Neural progenitor cell (in vitro differentiated cells): ENCODE measurements at regions not wholly inside any gene's neighbourhood (a gene's known extent, or its start where the extent isn't known, plus 50 kb on each side); places are given as distances from the start of the nearest gene placed in this dataset.

Source experiments
- DNase-seq: peaks from one replicate; pipeline ENCODE4 v3.0.0-alpha.2; 2016; ENCODE audit warnings: low spot score
- H2AFZ ChIP-seq: fragments of 200-600 bp; sonication (generic); replicated peaks from 2 replicates; pipeline ENCODE4 v1.6.1; 2016; ENCODE audit warnings: antibody characterized with exemption
- H3F3A ChIP-seq: fragments of 200-600 bp; sonication (generic); 2 replicates; pipeline ENCODE4 v1.6.1; 2016; ENCODE audit warnings: antibody characterized with exemption, low read depth
- H3K27ac ChIP-seq: fragments of 200-600 bp; sonication (generic); 2 replicates; pipeline ENCODE4 v1.5.1; 2016; ENCODE audit warnings: mild to moderate bottlenecking
- H3K27me3 ChIP-seq: fragments of 200-600 bp; sonication (generic); 2 replicates; pipeline ENCODE4 v1.6.1; 2016; ENCODE audit warnings: mild to moderate bottlenecking, moderate library complexity
- H3K36me3 ChIP-seq: fragments of 200-600 bp; sonication (generic); 2 replicates; pipeline ENCODE4 v1.5.1; 2016
- H3K4me1 ChIP-seq: fragments of 200-600 bp; sonication (generic); 2 replicates; pipeline ENCODE4 v1.6.1; 2016; ENCODE audit warnings: mixed run types
- H3K4me2 ChIP-seq: fragments of 200-600 bp; sonication (generic); 2 replicates; pipeline ENCODE4 v1.6.1; 2016
- H3K4me3 ChIP-seq: fragments of 200-600 bp; sonication (generic); 2 replicates; pipeline ENCODE4 v1.5.1; 2016
- H3K79me2 ChIP-seq: fragments of 200-600 bp; sonication (generic); 2 replicates; pipeline ENCODE4 v1.6.1; 2016; ENCODE audit warnings: low read depth
- H3K9ac ChIP-seq: fragments of 200-600 bp; sonication (generic); 2 replicates; pipeline ENCODE4 v1.6.1; 2016
- H3K9me3 ChIP-seq: fragments of 200-600 bp; sonication (generic); 2 replicates; pipeline ENCODE4 v1.5.1; 2016; ENCODE audit warnings: low read depth
- H4K20me1 ChIP-seq: fragments of 200-600 bp; sonication (generic); 2 replicates; pipeline ENCODE4 v1.6.1; 2016; ENCODE audit warnings: low read depth
- H3K27ac Mint-ChIP-seq: 3 replicates; pipeline ENCODE4 v1.8.0; 2021; ENCODE audit warnings: mixed read lengths
- H3K27me3 Mint-ChIP-seq: 2 replicates; pipeline ENCODE4 v1.8.0; 2022; ENCODE audit warnings: low read depth, mild to moderate bottlenecking, inconsistent platforms, moderate library complexity, mixed read lengths; ENCODE audit not compliant: insufficient read depth
- H3K36me3 Mint-ChIP-seq: 3 replicates; pipeline ENCODE4 v1.8.0; 2021; ENCODE audit warnings: mixed read lengths
- H3K4me1 Mint-ChIP-seq: 3 replicates; pipeline ENCODE4 v1.8.0; 2021; ENCODE audit warnings: mixed read lengths
- H3K4me3 Mint-ChIP-seq: 3 replicates; pipeline ENCODE4 v1.8.0; 2021; ENCODE audit warnings: mild to moderate bottlenecking, moderate library complexity, mixed read lengths
- H3K9me3 Mint-ChIP-seq: 3 replicates; pipeline ENCODE4 v1.8.0; 2020; ENCODE audit warnings: mixed read lengths
- CTCF ChIP-seq: fragments of 200-600 bp; sonication (generic); IDR thresholded peaks from 2 replicates; pipeline ENCODE4 v1.5.1; 2017; ENCODE audit warnings: antibody characterized with exemption, mild to moderate bottlenecking
- EZH2 ChIP-seq: fragments of 200-600 bp; sonication (generic); IDR thresholded peaks from 2 replicates; pipeline ENCODE4 v1.6.1; 2017; ENCODE audit warnings: antibody characterized with exemption, mild to moderate bottlenecking, moderate library complexity
- EZH2phosphoT487 ChIP-seq: fragments of 200-600 bp; sonication (generic); IDR thresholded peaks from 2 replicates; pipeline ENCODE4 v1.6.1; 2017; ENCODE audit warnings: antibody characterized with exemption

- no peak overlapping the region for H2AFZ ChIP-seq
- H3K27ac Mint-ChIP-seq, result no peak overlapping the region
- DNase-seq, result no peak
- H3K36me3 ChIP-seq, result no peaks in the 10 kb centered on the region
- H3K9ac ChIP-seq, result no peak overlapping the region
- H3K27me3 ChIP-seq, result no peaks in the 10 kb centered on the region
- H3K4me2 ChIP-seq, result no peak overlapping the region
- peaks cover 5% of the 10 kb centered on the region for H3K27me3 Mint-ChIP-seq
- no peak overlapping the region for H3K4me3 ChIP-seq
- H3K9me3 Mint-ChIP-seq, result no peaks in the 10 kb centered on the region
- H4K20me1 ChIP-seq, result no peaks in the 10 kb centered on the region
- TF ChIP-seq CTCF (no peak), EZH2phosphoT487 (no peak), EZH2 (no peak)
- H3K79me2 ChIP-seq, result no peaks in the 10 kb centered on the region
- no peak overlapping the region for H3K4me3 Mint-ChIP-seq
- H3K36me3 Mint-ChIP-seq, result no peaks in the 10 kb centered on the region
- no peaks in the 10 kb centered on the region for H3K4me1 Mint-ChIP-seq
- H3K4me1 ChIP-seq, result no peaks in the 10 kb centered on the region
- H3K9me3 ChIP-seq, result no peaks in the 10 kb centered on the region
- no peaks in the 10 kb centered on the region for H3F3A ChIP-seq
- no peak overlapping the region for H3K27ac ChIP-seq
Measured at GRCh38 chr20:40354880-40355279, 334.2 kb downstream of the MAFB start.

GRCh38 chr20:40343390-40343789, 345.6 kb downstream of the MAFB start:
- H3K4me1 ChIP-seq, result no peaks in the 10 kb centered on the region
- H3K36me3 ChIP-seq, result no peaks in the 10 kb centered on the region
- no peak overlapping the region for H3K4me3 ChIP-seq
- TF ChIP-seq EZH2phosphoT487, result no peak
- TF ChIP-seq CTCF, result no peak
- TF ChIP-seq EZH2, result no peak
- H2AFZ ChIP-seq, result no peak overlapping the region
- Mint-ChIP-seq H3K27ac (no peak overlapping the region), H3K4me1 (no peaks in the 10 kb centered on the region), H3K4me3 (no peak overlapping the region), H3K27me3 (peaks cover 6% of the 10 kb centered on the region), H3K36me3 (no peaks in the 10 kb centered on the region), H3K9me3 (peaks cover 13% of the 10 kb centered on the region)
- H3K79me2 ChIP-seq, result no peaks in the 10 kb centered on the region
- no peak overlapping the region for H3K9ac ChIP-seq
- no peak overlapping the region for H3K4me2 ChIP-seq
- no peaks in the 10 kb centered on the region for H3K9me3 ChIP-seq
- DNase-seq, result no peak
- no peak overlapping the region for H3K27ac ChIP-seq
- H3K27me3 ChIP-seq, result no peaks in the 10 kb centered on the region
- no peaks in the 10 kb centered on the region for H4K20me1 ChIP-seq
- no peaks in the 10 kb centered on the region for H3F3A ChIP-seq

- Histone ChIP-seq H3K79me2 (no peaks in the 10 kb centered on the region), H3F3A (no peaks in the 10 kb centered on the region), H3K9ac (no peak overlapping the region), H3K4me2 (no peak overlapping the region), H3K36me3 (no peaks in the 10 kb centered on the region), H3K4me1 (no peaks in the 10 kb centered on the region), H4K20me1 (no peaks in the 10 kb centered on the region), H3K27ac (no peak overlapping the region), H3K4me3 (no peak overlapping the region), H3K9me3 (no peaks in the 10 kb centered on the region), H2AFZ (no peak overlapping the region), H3K27me3 (no peaks in the 10 kb centered on the region)
- Mint-ChIP-seq H3K36me3 (no peaks in the 10 kb centered on the region), H3K4me3 (no peak overlapping the region), H3K9me3 (peaks cover 13% of the 10 kb centered on the region), H3K27me3 (peaks cover 6% of the 10 kb centered on the region), H3K4me1 (no peaks in the 10 kb centered on the region), H3K27ac (no peak overlapping the region)
- DNase-seq, result no peak
- no peak for TF ChIP-seq CTCF
- no peak for TF ChIP-seq EZH2
- TF ChIP-seq EZH2phosphoT487, result no peak
Measured at GRCh38 chr20:40341561-40341960, 347.5 kb downstream of the MAFB start.
